ENCODE measurements at regions not wholly inside any gene's neighbourhood (a gene's known extent, or its start where the extent isn't known, plus 50 kb on each side); places are given as distances from the start of the nearest gene placed in this dataset.

DNA sequence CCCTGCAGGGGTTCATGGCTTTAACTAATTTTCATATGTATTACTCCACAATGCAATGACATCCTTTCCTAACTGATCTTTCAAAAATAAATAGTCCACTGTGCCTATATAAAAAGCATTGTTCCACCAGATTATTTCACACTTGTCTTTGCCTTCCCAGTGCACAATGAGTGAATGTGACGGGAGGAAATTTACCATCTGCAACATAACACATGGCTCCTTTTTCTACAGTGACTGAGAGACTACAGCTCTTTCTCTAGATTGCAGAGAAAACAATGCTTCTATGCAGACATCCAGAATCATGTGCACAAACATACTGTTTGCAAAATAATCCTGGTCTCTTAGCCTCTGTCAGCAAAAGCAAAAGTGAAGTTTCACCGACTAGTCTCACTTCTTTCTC, 483.7 kb upstream of the PIK3R1 start:
- no peak overlapping the region for H3K4me2 ChIP-seq (ENCODE audit: insufficient read depth, insufficient read length, low read length)
- no CpG with 5 or more reads among the region's 2 CpGs for WGBS (ENCODE audit: extremely low coverage, insufficient read length, low lambda C conversion rate)

More for the DNA sequence above, 483.7 kb upstream of the PIK3R1 start:
- Histone ChIP-seq H2AK5ac (ENCODE audit: insufficient read length, low read length) (no peak overlapping the region), H2BK12ac (ENCODE audit: insufficient read length, low read depth, low read length) (no peak overlapping the region), H3K79me1 (ENCODE audit: insufficient read depth, low read depth, low read length, poor library complexity, severe bottlenecking) (no peaks in the 10 kb centered on the region), H4K91ac (ENCODE audit: insufficient read length, low read depth, low read length) (no peak overlapping the region), H2BK120ac (ENCODE audit: low read depth, low read length, poor library complexity, severe bottlenecking) (no peak overlapping the region), H3K4me1 (ENCODE audit: insufficient read depth, low read length) (no peaks in the 10 kb centered on the region; the same call in 1 of the 2 replicates), H3K23ac (ENCODE audit: insufficient read length, low read depth, low read length) (no peak overlapping the region), H2BK15ac (ENCODE audit: low read depth, low read length) (no peak overlapping the region), H4K8ac (replicated peaks; ENCODE audit: insufficient read length, low read depth, low read length) (no peak overlapping the region), H3K27me3 (ENCODE audit: insufficient read depth, low read length) (no peaks in the 10 kb centered on the region), H3K56ac (ENCODE audit: insufficient read length, low read depth, low read length) (no peak overlapping the region), H3K9ac (ENCODE audit: extremely low read depth, insufficient read length, low read length) (no peak overlapping the region), H3K18ac (ENCODE audit: insufficient read length, low read depth, low read length) (no peak overlapping the region), H2BK5ac (ENCODE audit: insufficient read length, low read length) (no peak overlapping the region), H4K20me1 (ENCODE audit: control insufficient read depth, insufficient read depth, insufficient read length) (no peaks in the 10 kb centered on the region), H2BK20ac (ENCODE audit: low read depth, low read length, poor library complexity, severe bottlenecking) (no peak overlapping the region), H4K5ac (ENCODE audit: insufficient read length, low read depth, low read length) (no peak overlapping the region), H3K27ac (ENCODE audit: insufficient read length, low read depth, low read length) (no peak overlapping the region), H3K9me3 (ENCODE audit: control insufficient read depth, low read depth, low read length) (no peaks in the 10 kb centered on the region), H3K23me2 (ENCODE audit: insufficient read length, low read depth, low read length, poor library complexity, severe bottlenecking) (no peaks in the 10 kb centered on the region), H2AFZ (ENCODE audit: low read length) (no peak overlapping the region), H3K79me2 (ENCODE audit: insufficient read depth, low read length) (no peaks in the 10 kb centered on the region), H3T11ph (ENCODE audit: low read length) (no peak overlapping the region), H3K4ac (ENCODE audit: low read depth, low read length) (no peak overlapping the region), H3K14ac (ENCODE audit: insufficient read depth, low read length) (no peak overlapping the region)
- H3K27ac Mint-ChIP-seq: no peak overlapping the region
- peaks cover 0 to 3% of the 10 kb centered on the region in 2 experiments; a peak in 2 of 5 replicates for H3K9me3 Mint-ChIP-seq
- DNase-seq: no peak
- no peak overlapping the region for H3K4me3 Mint-ChIP-seq
- H3K36me3 Mint-ChIP-seq (ENCODE audit: insufficient read depth in 1 of 3, low read depth in 3 of 3): no peaks in the 10 kb centered on the region; a peak in 1 of 7 replicates
- TF ChIP-seq, protein P1, sequence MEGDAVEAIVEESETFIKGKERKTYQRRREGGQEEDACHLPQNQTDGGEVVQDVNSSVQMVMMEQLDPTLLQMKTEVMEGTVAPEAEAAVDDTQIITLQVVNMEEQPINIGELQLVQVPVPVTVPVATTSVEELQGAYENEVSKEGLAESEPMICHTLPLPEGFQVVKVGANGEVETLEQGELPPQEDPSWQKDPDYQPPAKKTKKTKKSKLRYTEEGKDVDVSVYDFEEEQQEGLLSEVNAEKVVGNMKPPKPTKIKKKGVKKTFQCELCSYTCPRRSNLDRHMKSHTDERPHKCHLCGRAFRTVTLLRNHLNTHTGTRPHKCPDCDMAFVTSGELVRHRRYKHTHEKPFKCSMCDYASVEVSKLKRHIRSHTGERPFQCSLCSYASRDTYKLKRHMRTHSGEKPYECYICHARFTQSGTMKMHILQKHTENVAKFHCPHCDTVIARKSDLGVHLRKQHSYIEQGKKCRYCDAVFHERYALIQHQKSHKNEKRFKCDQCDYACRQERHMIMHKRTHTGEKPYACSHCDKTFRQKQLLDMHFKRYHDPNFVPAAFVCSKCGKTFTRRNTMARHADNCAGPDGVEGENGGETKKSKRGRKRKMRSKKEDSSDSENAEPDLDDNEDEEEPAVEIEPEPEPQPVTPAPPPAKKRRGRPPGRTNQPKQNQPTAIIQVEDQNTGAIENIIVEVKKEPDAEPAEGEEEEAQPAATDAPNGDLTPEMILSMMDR (conservative IDR thresholded peaks at IDR 0.05): no peak
- H3K4me1 Mint-ChIP-seq: peaks cover 19 to 20% of the 10 kb centered on the region in 2 experiments
- H3K27me3 Mint-ChIP-seq (ENCODE audit: low read depth): no peaks in the 10 kb centered on the region
